ENCODE measurements at regions not wholly inside any gene's neighbourhood (a gene's known extent, or its start where the extent isn't known, plus 50 kb on each side); places are given as distances from the start of the nearest gene placed in this dataset.

- TF ChIP-seq, protein P1, sequence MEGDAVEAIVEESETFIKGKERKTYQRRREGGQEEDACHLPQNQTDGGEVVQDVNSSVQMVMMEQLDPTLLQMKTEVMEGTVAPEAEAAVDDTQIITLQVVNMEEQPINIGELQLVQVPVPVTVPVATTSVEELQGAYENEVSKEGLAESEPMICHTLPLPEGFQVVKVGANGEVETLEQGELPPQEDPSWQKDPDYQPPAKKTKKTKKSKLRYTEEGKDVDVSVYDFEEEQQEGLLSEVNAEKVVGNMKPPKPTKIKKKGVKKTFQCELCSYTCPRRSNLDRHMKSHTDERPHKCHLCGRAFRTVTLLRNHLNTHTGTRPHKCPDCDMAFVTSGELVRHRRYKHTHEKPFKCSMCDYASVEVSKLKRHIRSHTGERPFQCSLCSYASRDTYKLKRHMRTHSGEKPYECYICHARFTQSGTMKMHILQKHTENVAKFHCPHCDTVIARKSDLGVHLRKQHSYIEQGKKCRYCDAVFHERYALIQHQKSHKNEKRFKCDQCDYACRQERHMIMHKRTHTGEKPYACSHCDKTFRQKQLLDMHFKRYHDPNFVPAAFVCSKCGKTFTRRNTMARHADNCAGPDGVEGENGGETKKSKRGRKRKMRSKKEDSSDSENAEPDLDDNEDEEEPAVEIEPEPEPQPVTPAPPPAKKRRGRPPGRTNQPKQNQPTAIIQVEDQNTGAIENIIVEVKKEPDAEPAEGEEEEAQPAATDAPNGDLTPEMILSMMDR (IDR thresholded peaks at IDR 0.05; ENCODE audit: low read depth, low read length, missing input control) = no peak
- TF ChIP-seq JUND (IDR thresholded peaks at IDR 0.05) (no peak), RAD21 (IDR thresholded peaks at IDR 0.05) (no peak), GABPA (IDR thresholded peaks at IDR 0.05 in 1 of 2, conservative IDR thresholded peaks at IDR 0.05 in 1 of 2) (no peak), REST (IDR thresholded peaks at IDR 0.05) (no peak), ATF3 (IDR thresholded peaks at IDR 0.05) (no peak), YY1 (IDR thresholded peaks at IDR 0.05) (no peak), FOXA1 (IDR thresholded peaks at IDR 0.05) (no peak), RXRA (IDR thresholded peaks at IDR 0.05) (no peak)
- TF ChIP-seq, protein P2, sequence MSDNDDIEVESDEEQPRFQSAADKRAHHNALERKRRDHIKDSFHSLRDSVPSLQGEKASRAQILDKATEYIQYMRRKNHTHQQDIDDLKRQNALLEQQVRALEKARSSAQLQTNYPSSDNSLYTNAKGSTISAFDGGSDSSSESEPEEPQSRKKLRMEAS (IDR thresholded peaks at IDR 0.05) = no peak
- TF ChIP-seq, protein P3, sequence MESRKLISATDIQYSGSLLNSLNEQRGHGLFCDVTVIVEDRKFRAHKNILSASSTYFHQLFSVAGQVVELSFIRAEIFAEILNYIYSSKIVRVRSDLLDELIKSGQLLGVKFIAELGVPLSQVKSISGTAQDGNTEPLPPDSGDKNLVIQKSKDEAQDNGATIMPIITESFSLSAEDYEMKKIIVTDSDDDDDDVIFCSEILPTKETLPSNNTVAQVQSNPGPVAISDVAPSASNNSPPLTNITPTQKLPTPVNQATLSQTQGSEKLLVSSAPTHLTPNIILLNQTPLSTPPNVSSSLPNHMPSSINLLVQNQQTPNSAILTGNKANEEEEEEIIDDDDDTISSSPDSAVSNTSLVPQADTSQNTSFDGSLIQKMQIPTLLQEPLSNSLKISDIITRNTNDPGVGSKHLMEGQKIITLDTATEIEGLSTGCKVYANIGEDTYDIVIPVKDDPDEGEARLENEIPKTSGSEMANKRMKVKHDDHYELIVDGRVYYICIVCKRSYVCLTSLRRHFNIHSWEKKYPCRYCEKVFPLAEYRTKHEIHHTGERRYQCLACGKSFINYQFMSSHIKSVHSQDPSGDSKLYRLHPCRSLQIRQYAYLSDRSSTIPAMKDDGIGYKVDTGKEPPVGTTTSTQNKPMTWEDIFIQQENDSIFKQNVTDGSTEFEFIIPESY (IDR thresholded peaks at IDR 0.05) = no peak
Observed at GRCh38 chr1:148328884-148329283, 154.2 kb downstream of the PPIAL4G start.

All from liver (tissue), 3 donors.